ENCODE measurements at regions not wholly inside any gene's neighbourhood (a gene's known extent, or its start where the extent isn't known, plus 50 kb on each side); places are given as distances from the start of the nearest gene placed in this dataset.

- DNase-seq (ENCODE audit: low spot score) = no peak
- TF ChIP-seq CTCF (conservative IDR thresholded peaks at IDR 0.05; ENCODE audit: low read depth, low read length) = no peak
- TF ChIP-seq EZH2 (IDR thresholded peaks at IDR 0.05; ENCODE audit: borderline replicate concordance, low read depth, low read length, poor library complexity, severe bottlenecking) = no peak
- CTCF ChIA-PET = no interaction called here
- no peak overlapping the region for H3K4me3 ChIP-seq (ENCODE audit: low read depth, low read length, poor library complexity, severe bottlenecking)
- no peaks in the 10 kb centered on the region for H3K27me3 ChIP-seq (replicated peaks; ENCODE audit: insufficient read depth, low read depth, low read length, poor library complexity)
- intact Hi-C loops (cut with micrococcal nuclease; ENCODE audit: unreplicated experiment) = no loop called here
- BruUV-seq (replicated peaks) = no TSS peak
- POLR2A ChIA-PET (ENCODE audit: low non-redundant PET) = no interaction called here
- H3K9me3 ChIP-seq (ENCODE audit: low read depth, low read length, poor library complexity, severe bottlenecking) = no peaks in the 10 kb centered on the region
- no peaks in the 10 kb centered on the region for H3K4me1 ChIP-seq (ENCODE audit: insufficient read depth, low read length, poor library complexity, severe bottlenecking)
- no peak overlapping the region for H3K27ac ChIP-seq (ENCODE audit: low read depth, low read length, poor library complexity, severe bottlenecking)
- H3K36me3 ChIP-seq (ENCODE audit: insufficient read depth, low read length, poor library complexity, severe bottlenecking) = no peaks in the 10 kb centered on the region
These were observed 1062.3 kb upstream of the CDH10 start for GRCh38 chr5:25707093-25707492.

- H3K27me3 ChIP-seq (replicated peaks; ENCODE audit: insufficient read depth, low read depth, low read length, poor library complexity) = no peaks in the 10 kb centered on the region
- ChIA-PET CTCF (no interaction called here), POLR2A (ENCODE audit: low non-redundant PET) (no interaction called here)
- H3K9me3 ChIP-seq (ENCODE audit: low read depth, low read length, poor library complexity, severe bottlenecking) = no peaks in the 10 kb centered on the region
- TF ChIP-seq EZH2 (IDR thresholded peaks at IDR 0.05; ENCODE audit: borderline replicate concordance, low read depth, low read length, poor library complexity, severe bottlenecking) (no peak), CTCF (conservative IDR thresholded peaks at IDR 0.05; ENCODE audit: low read depth, low read length) (no peak)
- intact Hi-C loops (cut with micrococcal nuclease; ENCODE audit: unreplicated experiment) = no loop called here
- H3K4me3 ChIP-seq (ENCODE audit: low read depth, low read length, poor library complexity, severe bottlenecking) = no peak overlapping the region
- H3K4me1 ChIP-seq (ENCODE audit: insufficient read depth, low read length, poor library complexity, severe bottlenecking) = no peaks in the 10 kb centered on the region
- no peak overlapping the region for H3K27ac ChIP-seq (ENCODE audit: low read depth, low read length, poor library complexity, severe bottlenecking)
- no peaks in the 10 kb centered on the region for H3K36me3 ChIP-seq (ENCODE audit: insufficient read depth, low read length, poor library complexity, severe bottlenecking)
- DNase-seq (ENCODE audit: low spot score) = no peak
- no TSS peak for BruUV-seq (replicated peaks)
These were observed 1057.2 kb upstream of the CDH10 start for GRCh38 chr5:25701936-25702335.

GRCh38 chr5:25694801-25695200, 1050.0 kb upstream of the CDH10 start:
- Histone ChIP-seq H3K27ac (ENCODE audit: low read depth, low read length, poor library complexity, severe bottlenecking) (no peak overlapping the region), H3K4me1 (ENCODE audit: insufficient read depth, low read length, poor library complexity, severe bottlenecking) (no peaks in the 10 kb centered on the region), H3K36me3 (ENCODE audit: insufficient read depth, low read length, poor library complexity, severe bottlenecking) (no peaks in the 10 kb centered on the region), H3K4me3 (ENCODE audit: low read depth, low read length, poor library complexity, severe bottlenecking) (no peak overlapping the region), H3K9me3 (ENCODE audit: low read depth, low read length, poor library complexity, severe bottlenecking) (peaks cover 11% of the 10 kb centered on the region), H3K27me3 (replicated peaks; ENCODE audit: insufficient read depth, low read depth, low read length, poor library complexity) (no peaks in the 10 kb centered on the region)
- CTCF ChIA-PET = no interaction called here
- BruUV-seq (replicated peaks) = no TSS peak
- POLR2A ChIA-PET (ENCODE audit: low non-redundant PET) = no interaction called here
- DNase-seq (ENCODE audit: low spot score) = no peak
- TF ChIP-seq EZH2 (IDR thresholded peaks at IDR 0.05; ENCODE audit: borderline replicate concordance, low read depth, low read length, poor library complexity, severe bottlenecking) = no peak
- no peak for TF ChIP-seq CTCF (conservative IDR thresholded peaks at IDR 0.05; ENCODE audit: low read depth, low read length)
- intact Hi-C loops (cut with micrococcal nuclease; ENCODE audit: unreplicated experiment) = no loop called here

All from A673 (cell line).